ENCODE measurements at regions not wholly inside any gene's neighbourhood (a gene's known extent, or its start where the extent isn't known, plus 50 kb on each side); places are given as distances from the start of the nearest gene placed in this dataset.
A peak's percentile ranks its signal among the peaks of the same experiment; 100 is the strongest.
"Not testable (repeated sequence)": the region's sequence is repeated elsewhere in the genome, so short reads cannot be mapped to it uniquely, and the experiment has no call there.

- POLR2A ChIA-PET = no interaction called here
- CTCF ChIA-PET = no interaction called here
- TF ChIP-seq CTCF (IDR thresholded peaks at IDR 0.05; ENCODE audit: control extremely low read depth, extremely low read depth, low read depth, missing control alignments) = no peak
- DNase-seq (ENCODE audit: extremely low spot score) = no peak
Measured at GRCh38 chr12:131622422-131622955, 88.4 kb upstream of the SFSWAP start.

- CTCF ChIA-PET; POLR2A ChIA-PET; DNase-seq (ENCODE audit: extremely low spot score): not testable (repeated sequence)
- peak; percentile 17 for TF ChIP-seq CTCF (IDR thresholded peaks at IDR 0.05; ENCODE audit: control extremely low read depth, extremely low read depth, low read depth, missing control alignments)
Measured at GRCh38 chr12:131623404-131624368, 87.2 kb upstream of the SFSWAP start.

- CTCF ChIA-PET; DNase-seq (ENCODE audit: extremely low spot score); POLR2A ChIA-PET: not testable (repeated sequence)
Measured at GRCh38 chr12:131624369-131624739, 86.5 kb upstream of the SFSWAP start.

- CTCF ChIA-PET; DNase-seq (ENCODE audit: extremely low spot score); POLR2A ChIA-PET: not testable (repeated sequence)
Measured at GRCh38 chr12:131624756-131625501, 86.0 kb upstream of the SFSWAP start.

GRCh38 chr12:131625966-131626722 is 84.7 kb upstream of the SFSWAP start:
- CTCF ChIA-PET; POLR2A ChIA-PET; DNase-seq (ENCODE audit: extremely low spot score): not testable (repeated sequence)

GRCh38 chr12:131627151-131628022 is 83.5 kb upstream of the SFSWAP start:
- POLR2A ChIA-PET; DNase-seq (ENCODE audit: extremely low spot score); CTCF ChIA-PET: not testable (repeated sequence)

- ChIA-PET CTCF (no interaction called here), POLR2A (no interaction called here)
- DNase-seq (ENCODE audit: extremely low spot score) = no peak
- no peak for TF ChIP-seq CTCF (IDR thresholded peaks at IDR 0.05; ENCODE audit: control extremely low read depth, extremely low read depth, low read depth, missing control alignments)
Measured at GRCh38 chr12:131628023-131628740, 82.7 kb upstream of the SFSWAP start.

All from GM10248 (cell line).